Activated CD8-positive, alpha-beta memory T cell treated with anti-CD3 and anti-CD28 coated beads for 1 hour (primary cell): ENCODE measurements at regions not wholly inside any gene's neighbourhood (a gene's known extent, or its start where the extent isn't known, plus 50 kb on each side); places are given as distances from the start of the nearest gene placed in this dataset.

Experiments
- DNase-seq, 2 donors: peaks; one replicate each; pipeline ENCODE4 v3.0.0-alpha.2; 2020; ENCODE audit warnings: low read depth in 1 of 2; ENCODE audit errors: extremely low read depth in 1 of 2

DNA sequence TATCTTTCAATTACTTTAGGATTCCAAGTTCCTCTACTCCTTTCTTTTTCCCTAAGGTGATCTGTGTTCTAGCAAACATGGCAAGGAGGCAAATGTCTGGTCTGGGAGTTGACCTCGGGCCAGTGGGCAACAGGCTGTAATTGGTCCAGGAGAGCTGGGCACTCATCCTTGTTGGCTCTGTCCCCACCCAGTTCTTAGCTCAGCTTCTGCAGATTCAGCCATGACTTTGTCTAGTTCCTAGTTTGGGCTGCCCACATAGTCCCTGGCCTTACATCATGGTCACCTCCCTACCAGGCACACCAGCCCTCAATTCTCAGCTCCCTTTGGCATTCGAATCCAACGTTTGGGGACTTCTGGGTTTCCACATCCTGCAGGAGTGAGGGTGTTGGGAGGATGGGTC is 92.1 kb upstream of the DAP start:
- DNase-seq = no peak

DNA sequence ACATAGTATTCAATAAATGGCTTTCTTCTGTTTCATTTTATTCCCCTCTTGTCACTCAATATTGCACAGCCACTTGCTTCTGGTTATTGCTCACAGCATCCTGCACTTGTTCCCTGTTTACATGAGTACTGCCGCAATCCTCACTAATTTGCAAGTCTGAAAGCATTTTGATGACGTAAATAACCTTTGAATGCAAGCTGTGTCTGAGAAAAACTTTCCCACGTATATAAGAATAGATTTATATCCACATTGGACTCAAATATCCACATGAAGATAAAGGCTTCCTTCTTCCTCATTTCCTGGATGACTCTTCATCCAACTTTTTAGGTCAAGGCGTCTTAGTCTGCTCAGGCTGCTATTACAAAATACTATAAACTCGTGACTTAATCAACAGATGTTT is 88.2 kb upstream of the DAP start:
- DNase-seq = no peak

DNA sequence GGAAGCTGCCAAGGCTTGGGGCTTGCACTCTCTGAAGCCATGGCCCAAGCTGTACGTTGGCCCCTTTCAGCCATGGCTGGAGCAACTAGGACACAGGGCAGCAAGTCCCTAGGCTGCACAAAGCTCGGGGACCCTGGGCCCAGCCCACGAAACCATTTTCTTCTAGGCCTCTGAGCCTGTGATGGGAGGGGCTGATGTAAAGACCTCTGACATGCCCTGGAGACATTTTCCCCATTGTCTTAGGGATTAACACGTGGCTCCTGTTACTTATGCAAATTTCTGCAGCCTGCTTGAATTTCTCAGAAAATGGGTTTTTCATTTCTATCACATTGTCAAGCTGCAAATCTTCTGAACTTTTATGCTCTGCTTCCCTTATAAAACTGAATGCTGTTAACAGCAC is 83.0 kb upstream of the DAP start:
- no peak for DNase-seq

DNA sequence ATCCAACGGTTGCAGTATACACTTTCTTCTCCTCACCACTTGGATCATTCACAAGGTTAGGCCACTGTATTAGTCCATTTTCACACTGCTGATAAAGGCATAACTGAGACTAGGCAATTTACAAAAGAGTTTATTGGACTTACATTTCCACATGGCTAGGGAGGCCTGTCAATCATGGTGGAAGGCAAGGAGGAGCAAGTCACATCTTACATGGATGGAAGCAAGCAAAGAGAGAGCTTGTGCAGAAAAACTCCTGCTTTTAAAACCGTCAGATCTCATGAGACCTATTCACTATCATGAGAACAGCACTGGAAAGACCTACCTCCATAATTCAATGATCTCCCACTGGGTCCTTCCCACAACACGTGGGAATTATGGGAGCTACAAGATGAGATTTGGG is 81.8 kb upstream of the DAP start:
- no peak for DNase-seq

DNA sequence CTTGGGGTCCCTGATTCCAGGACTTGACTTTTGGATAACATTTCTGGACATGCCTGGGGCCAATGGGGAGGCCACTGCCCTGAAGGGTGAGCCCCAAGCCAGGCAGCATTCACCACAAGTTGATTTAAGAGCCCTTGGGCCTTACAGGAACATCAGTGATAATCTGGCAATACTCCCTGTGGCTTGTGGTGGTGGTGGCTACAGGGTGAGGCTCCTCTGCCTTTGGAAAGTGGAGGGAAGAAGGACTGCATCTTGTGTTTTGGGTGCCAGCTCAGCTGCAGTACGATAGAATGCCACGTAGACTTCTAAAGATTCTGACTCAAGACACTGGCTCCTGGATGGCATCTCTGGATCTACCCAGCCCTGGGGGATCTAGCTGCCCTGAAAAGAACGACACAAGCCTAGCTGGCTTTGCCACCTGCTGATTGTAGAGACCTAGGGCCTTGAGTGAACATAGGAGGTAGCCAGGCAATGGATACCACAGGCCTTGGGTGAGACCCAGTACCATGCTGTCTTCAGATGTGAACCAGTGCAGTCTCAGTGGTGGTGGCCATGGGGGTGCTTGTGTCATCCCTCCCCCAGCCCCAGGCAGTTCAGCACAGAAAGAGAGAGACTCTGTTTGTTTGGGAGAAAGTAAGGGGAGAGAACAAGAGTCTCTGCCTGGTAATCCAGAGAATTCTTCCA is 79.0 kb upstream of the DAP start:
- DNase-seq = no peak

DNA sequence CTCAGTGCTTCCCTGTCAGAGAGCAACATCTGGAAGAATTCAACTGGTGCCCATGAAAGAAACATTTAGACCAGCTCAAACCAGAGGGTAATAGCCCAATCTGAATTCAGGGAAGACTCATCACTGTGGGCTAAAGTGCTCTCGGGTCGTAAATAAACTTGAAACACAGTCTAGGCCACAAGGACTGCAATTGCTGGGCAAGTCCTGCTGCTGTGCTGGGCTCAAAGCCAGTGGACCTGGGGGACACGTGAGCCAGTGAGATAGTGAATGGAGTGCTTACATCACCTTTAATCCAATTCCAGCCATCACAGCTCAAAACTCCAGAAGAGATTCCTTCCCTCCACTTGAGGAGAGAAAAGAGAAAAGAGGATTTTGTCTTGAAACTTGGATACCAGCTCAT is 78.1 kb upstream of the DAP start:
- DNase-seq = no peak

DNA sequence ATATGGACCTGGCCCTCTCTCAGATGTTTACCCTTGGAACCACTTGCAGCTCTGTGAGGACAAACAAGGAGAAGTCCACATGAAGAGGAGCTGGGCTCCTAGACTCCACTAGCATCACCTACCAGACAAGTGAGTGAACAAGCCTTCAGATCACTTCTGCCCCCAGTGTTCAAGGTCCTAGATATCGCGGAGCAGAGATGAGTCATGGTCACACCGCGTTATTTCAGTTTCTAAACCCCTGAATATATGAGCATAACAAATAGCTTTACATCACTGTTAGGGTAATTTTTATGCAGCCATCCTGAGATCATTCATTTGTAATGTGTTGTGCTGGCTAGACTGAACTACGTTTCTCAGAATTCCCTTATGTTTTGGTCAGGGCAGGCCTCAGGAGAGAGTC is 77.0 kb upstream of the DAP start:
- no peak for DNase-seq

DNA sequence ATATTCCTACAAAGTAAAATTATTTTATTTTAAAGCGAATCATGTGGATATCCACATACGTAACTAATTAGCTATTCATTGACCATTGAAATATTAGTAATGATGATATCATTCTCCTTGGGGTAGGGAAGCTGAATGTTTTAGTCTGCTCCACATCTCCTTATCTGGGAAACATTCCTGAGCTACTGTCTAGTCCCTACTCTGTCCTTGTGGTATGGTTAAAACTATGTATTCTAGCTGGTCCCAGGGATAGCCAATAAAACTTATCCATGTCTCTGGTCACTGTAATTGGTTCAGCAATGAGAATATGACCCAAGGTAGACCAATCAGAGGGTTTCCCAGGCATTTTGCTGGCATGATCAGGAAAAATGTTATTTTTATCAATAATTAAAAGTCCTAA is 76.0 kb upstream of the DAP start:
- no peak for DNase-seq

DNA sequence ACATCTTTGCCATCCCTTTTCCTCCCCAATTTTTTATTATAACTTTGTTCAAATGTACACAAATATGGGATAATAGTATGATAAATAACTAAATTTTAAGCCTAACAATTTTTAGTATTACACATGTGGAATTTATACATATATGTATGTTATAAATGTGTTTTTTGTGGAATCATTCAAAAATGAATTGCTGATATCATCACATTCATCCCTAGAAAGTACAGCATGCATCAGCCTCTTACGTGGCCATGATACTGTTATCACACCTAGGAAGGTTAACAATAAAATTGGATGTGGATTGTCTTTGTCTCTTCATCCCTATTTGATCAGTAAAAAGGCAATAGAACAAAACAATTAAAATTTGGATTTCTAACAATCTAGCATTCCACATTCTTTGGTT is 73.7 kb upstream of the DAP start:
- no peak for DNase-seq

DNA sequence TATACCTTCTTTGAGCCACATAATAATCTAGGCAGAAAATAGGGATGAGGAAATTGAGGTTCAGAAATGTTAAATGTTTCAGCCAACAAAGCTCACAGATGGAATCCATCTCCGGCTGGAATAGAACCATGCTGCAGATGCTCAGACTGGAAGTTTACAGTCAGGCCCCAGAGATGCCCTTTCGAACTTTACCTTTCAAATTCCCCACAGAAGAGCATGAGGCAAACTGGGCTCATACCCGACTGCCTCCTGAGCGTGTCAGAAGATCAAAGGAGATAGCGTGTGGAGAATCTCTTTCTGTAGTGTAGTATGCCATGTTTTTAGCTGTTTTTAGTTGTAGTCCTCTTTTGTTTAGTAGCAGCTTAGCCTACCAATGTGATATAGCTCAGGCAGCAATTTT is 72.0 kb upstream of the DAP start:
- DNase-seq = no peak

DNA sequence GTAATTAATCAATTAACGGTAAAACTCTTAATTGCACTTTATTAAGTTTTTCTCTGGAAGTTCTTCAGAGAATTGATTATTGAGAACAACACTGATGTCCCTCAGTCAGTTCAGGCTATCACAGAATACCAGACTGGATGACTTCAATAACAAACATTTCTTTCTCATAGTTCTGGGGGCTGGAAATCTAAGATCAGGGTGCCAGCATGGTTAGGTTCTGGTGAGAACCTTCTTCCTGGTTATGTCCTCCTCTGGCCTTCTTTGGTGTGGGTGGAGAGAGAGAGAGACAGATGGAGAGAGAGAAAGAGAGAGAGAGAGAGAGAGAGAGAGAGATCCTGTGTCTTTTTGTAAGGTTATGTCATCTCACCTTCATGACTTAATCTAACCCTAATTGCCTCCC is 71.4 kb upstream of the DAP start:
- DNase-seq = no peak

DNA sequence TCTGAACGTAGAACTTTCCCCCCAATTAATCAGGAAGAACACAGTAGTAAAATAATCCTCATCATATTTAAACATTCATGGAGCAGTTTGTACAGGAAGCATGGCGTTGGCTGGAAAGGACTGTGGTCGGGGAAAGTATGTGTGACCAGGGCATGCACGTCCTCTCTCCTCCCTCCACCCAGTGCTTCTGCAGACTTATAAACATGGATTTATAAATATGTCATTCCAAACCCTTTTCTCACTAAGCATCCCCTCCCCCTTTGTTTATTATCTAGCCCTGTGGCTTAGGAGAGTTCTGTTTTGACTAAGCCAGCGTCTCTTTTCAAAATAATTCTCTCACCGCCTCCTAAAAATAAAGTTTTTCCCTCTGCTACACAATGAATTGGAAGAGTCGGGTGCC is 70.4 kb upstream of the DAP start:
- no peak for DNase-seq

DNA sequence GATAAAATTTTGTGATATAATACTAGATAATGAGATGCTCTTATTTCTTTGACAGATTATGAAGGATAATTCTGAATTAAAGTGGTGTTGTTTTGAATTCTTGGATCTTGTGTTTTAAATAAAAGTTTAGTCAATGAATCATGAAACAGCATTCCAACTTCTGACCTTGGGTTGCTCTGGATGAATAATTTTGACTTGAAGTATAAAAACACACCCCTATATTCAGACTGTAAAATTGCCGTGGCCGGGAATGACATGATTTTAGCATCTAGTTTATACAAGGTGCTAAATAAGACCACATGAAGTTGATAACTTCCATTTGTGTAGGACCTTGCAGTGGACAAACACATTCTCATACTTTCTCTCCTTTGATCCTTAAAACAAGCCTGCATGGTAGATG is 67.2 kb upstream of the DAP start:
- DNase-seq = no peak

DNA sequence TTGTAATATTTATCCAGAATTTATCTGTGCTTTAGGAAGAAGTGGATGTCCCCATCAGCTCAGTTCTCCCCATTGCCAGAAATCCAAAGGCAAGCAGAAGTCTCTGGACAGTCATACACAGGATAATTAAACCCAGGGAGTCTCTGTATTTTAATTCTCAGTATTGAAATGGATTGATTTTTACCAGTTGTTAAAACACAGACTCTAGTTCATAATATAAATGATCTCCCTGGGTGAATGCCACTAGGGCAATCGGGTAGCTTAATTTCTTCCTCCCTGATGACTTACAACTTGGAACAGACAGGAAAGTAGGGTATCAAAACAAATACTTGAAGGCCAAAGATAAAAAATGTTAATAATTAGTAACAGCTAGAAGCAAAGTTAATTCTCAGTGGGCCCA is 66.5 kb upstream of the DAP start:
- no peak for DNase-seq

DNA sequence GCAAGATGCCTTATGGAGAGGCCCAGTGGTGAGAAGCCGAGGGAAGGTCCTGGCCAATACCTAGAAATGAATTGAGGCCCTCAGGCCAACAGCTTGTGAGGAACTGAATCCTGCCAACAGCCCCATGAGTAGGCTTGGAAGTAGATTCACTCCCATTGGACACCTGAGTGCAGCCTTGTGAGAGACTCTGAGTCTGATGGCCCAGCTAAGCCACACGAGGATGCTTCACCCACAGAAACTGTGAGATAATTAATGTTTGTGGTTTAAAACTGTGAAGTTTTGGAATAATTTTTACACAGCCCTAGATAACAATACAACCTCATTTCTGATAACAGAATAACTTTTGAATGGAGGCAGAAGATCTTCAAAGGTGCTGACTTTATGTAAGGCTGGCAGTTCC is 65.9 kb upstream of the DAP start:
- DNase-seq = no peak

DNA sequence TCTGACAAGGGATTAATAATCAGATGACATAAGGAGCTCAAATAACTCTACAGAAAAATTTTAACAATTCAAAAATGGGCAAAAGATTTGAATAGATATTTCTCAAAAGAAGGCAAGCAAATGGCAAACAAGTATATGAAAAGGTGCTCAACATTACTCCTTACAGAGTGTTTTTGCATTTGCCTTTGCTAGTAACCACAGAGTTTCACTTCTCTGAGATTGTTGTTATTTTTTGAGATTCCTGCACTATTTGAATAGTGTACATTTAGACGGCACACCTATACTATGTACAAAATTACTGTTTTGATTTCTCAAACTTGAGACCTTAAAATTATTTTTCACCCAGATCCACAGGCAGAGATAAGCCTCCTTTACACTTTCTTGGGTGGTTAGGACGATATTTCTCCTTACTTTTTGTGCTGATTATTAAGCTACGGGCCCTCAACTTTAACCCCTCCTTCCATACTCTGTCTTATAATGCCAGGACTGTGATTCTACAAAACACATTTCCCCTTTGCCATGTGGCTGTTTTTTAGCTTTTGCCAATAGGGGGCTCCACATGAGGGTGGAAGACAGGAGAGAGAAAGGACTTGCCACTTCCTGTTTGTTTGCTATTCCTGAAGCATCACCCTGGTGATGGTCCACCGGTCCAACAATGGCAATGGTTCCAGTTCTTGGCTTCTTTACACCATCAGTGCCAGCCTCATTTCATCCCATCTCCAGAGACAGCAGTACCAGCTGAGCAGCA is 65.0 kb upstream of the DAP start:
- DNase-seq = no peak

DNA sequence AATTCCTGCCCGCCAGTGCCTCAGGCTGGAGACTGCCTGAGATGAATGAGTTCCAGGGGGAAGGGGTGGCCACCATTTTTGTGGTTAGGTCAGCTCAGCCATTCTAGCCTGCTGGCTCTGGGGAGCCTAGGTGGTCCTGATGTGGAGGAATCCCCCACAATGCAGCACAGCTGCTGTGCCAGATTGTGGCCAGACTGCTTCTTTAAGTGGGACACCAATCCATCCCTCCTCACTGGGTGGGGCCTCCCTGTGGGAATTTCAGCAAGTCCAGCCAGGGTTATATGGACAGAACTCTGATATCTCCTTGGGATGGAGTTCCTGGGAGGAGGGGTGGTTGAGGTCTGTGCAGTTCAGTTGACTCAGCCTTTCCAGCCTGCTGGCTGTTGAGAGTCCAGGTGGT is 51.2 kb upstream of the DAP start:
- DNase-seq = no peak
